ENCODE measurements at regions not wholly inside any gene's neighbourhood (a gene's known extent, or its start where the extent isn't known, plus 50 kb on each side); places are given as distances from the start of the nearest gene placed in this dataset.

DNA sequence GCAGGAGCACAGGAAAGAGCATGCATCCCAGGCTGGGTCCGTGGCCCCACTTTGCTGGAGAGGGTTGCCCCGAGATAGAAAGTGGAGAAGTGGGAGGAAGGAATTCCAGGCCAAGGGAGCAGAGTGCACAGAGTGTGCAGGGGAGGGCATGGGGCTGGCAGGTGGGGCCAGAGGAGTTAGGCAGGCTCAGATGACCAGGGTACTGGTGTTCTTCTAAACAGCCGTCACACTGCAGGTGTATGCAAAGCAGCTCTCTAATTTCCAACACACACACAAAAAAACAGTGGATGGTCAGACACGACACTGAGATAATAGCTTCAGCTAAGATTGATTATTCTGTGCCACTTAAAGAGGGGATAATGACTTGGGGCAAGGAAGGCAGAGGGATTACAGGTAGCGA, 212.2 kb downstream of the MTRR start:
- ATAC-seq (no peak; the same call in 1 of the 2 replicates), DNase-seq (ENCODE audit: low spot score) (no peak)
- Mint-ChIP-seq H3K4me3 (no peak overlapping the region), H3K36me3 (no peaks in the 10 kb centered on the region), H3K27me3 (ENCODE audit: low read depth) (no peaks in the 10 kb centered on the region), H3K4me1 (no peaks in the 10 kb centered on the region), H3K9me3 (peaks cover 10% of the 10 kb centered on the region), H3K27ac (no peak overlapping the region)
- CTCF ChIA-PET, result no interaction called here
- POLR2A ChIA-PET, result no interaction called here
- no peak for TF ChIP-seq IRF2 (CRISPR knock-in tag; IDR thresholded peaks at IDR 0.05; ENCODE audit: borderline replicate concordance, low read depth)
- TF ChIP-seq CBFB (CRISPR knock-in tag; IDR thresholded peaks at IDR 0.05; ENCODE audit: low read depth), result no peak
- no peak for TF ChIP-seq GABPB1 (CRISPR knock-in tag; IDR thresholded peaks at IDR 0.05)
- no peak for TF ChIP-seq NFYB (CRISPR knock-in tag; conservative IDR thresholded peaks at IDR 0.05; ENCODE audit: low read depth)
- TF ChIP-seq, protein P1, sequence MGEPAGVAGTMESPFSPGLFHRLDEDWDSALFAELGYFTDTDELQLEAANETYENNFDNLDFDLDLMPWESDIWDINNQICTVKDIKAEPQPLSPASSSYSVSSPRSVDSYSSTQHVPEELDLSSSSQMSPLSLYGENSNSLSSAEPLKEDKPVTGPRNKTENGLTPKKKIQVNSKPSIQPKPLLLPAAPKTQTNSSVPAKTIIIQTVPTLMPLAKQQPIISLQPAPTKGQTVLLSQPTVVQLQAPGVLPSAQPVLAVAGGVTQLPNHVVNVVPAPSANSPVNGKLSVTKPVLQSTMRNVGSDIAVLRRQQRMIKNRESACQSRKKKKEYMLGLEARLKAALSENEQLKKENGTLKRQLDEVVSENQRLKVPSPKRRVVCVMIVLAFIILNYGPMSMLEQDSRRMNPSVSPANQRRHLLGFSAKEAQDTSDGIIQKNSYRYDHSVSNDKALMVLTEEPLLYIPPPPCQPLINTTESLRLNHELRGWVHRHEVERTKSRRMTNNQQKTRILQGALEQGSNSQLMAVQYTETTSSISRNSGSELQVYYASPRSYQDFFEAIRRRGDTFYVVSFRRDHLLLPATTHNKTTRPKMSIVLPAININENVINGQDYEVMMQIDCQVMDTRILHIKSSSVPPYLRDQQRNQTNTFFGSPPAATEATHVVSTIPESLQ (CRISPR knock-in tag; IDR thresholded peaks at IDR 0.05), result no peak

DNA sequence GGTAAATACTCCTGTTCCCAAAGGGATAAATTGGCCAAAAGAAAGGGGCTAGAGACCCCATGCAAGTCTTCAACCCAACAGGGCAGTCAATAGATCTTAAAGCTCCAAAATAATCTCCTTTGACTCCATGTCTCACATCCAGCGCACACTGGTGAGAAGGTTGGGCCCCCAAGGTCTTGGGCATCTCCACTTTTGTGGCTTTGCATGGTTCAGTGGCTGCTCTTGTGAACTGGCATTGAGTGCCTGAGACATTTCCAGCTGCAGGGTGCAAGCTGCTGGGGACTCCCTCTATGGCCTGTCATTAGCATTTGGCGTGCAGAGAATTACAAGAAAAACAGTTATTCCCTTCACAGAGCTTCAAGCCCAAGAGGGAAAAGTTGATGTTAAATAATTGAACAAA, 224.7 kb downstream of the MTRR start:
- Mint-ChIP-seq H3K27me3 (ENCODE audit: low read depth) (no peaks in the 10 kb centered on the region), H3K4me1 (no peaks in the 10 kb centered on the region), H3K36me3 (0 out of 2 replicates have a peak, but pooled peaks cover under 1% of the 10 kb centered on the region), H3K9me3 (peaks cover 16% of the 10 kb centered on the region), H3K27ac (no peak overlapping the region), H3K4me3 (no peak overlapping the region)
- CTCF ChIA-PET, result no interaction called here
- no peak for DNase-seq (ENCODE audit: low spot score)
- TF ChIP-seq, protein P2, sequence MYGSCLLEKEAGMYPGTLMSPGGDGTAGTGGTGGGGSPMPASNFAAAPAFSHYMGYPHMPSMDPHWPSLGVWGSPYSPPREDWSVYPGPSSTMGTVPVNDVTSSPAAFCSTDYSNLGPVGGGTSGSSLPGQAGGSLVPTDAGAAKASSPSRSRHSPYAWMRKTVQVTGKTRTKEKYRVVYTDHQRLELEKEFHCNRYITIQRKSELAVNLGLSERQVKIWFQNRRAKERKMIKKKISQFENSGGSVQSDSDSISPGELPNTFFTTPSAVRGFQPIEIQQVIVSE (CRISPR knock-in tag; IDR thresholded peaks at IDR 0.05; ENCODE audit: borderline replicate concordance), result no peak
- TF ChIP-seq PRRX2 (CRISPR knock-in tag; IDR thresholded peaks at IDR 0.05), result no peak
- TF ChIP-seq SMAD4 (CRISPR knock-in tag; IDR thresholded peaks at IDR 0.05), result no peak
- TF ChIP-seq SOX15 (CRISPR knock-in tag; IDR thresholded peaks at IDR 0.05), result no peak
- TF ChIP-seq, protein P3, sequence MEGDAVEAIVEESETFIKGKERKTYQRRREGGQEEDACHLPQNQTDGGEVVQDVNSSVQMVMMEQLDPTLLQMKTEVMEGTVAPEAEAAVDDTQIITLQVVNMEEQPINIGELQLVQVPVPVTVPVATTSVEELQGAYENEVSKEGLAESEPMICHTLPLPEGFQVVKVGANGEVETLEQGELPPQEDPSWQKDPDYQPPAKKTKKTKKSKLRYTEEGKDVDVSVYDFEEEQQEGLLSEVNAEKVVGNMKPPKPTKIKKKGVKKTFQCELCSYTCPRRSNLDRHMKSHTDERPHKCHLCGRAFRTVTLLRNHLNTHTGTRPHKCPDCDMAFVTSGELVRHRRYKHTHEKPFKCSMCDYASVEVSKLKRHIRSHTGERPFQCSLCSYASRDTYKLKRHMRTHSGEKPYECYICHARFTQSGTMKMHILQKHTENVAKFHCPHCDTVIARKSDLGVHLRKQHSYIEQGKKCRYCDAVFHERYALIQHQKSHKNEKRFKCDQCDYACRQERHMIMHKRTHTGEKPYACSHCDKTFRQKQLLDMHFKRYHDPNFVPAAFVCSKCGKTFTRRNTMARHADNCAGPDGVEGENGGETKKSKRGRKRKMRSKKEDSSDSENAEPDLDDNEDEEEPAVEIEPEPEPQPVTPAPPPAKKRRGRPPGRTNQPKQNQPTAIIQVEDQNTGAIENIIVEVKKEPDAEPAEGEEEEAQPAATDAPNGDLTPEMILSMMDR (IDR thresholded peaks at IDR 0.05), result no peak
- TF ChIP-seq TP53 (CRISPR knock-in tag; IDR thresholded peaks at IDR 0.05), result no peak
- TF ChIP-seq ZNF232 (CRISPR knock-in tag; IDR thresholded peaks at IDR 0.05), result no peak
- TF ChIP-seq, protein P4, sequence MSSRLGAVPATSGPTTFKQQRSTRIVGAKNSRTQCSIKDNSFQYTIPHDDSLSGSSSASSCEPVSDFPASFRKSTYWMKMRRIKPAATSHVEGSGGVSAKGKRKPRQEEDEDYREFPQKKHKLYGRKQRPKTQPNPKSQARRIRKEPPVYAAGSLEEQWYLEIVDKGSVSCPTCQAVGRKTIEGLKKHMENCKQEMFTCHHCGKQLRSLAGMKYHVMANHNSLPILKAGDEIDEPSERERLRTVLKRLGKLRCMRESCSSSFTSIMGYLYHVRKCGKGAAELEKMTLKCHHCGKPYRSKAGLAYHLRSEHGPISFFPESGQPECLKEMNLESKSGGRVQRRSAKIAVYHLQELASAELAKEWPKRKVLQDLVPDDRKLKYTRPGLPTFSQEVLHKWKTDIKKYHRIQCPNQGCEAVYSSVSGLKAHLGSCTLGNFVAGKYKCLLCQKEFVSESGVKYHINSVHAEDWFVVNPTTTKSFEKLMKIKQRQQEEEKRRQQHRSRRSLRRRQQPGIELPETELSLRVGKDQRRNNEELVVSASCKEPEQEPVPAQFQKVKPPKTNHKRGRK (CRISPR knock-in tag; IDR thresholded peaks at IDR 0.05; ENCODE audit: borderline replicate concordance), result no peak
- no peak for TF ChIP-seq ZNF263 (CRISPR knock-in tag; IDR thresholded peaks at IDR 0.05; ENCODE audit: low read depth)
- TF ChIP-seq MXD4 (CRISPR knock-in tag; IDR thresholded peaks at IDR 0.05; ENCODE audit: borderline replicate concordance), result no peak
- no peak for TF ChIP-seq JAZF1 (CRISPR knock-in tag; IDR thresholded peaks at IDR 0.05)
- TF ChIP-seq, protein P5, sequence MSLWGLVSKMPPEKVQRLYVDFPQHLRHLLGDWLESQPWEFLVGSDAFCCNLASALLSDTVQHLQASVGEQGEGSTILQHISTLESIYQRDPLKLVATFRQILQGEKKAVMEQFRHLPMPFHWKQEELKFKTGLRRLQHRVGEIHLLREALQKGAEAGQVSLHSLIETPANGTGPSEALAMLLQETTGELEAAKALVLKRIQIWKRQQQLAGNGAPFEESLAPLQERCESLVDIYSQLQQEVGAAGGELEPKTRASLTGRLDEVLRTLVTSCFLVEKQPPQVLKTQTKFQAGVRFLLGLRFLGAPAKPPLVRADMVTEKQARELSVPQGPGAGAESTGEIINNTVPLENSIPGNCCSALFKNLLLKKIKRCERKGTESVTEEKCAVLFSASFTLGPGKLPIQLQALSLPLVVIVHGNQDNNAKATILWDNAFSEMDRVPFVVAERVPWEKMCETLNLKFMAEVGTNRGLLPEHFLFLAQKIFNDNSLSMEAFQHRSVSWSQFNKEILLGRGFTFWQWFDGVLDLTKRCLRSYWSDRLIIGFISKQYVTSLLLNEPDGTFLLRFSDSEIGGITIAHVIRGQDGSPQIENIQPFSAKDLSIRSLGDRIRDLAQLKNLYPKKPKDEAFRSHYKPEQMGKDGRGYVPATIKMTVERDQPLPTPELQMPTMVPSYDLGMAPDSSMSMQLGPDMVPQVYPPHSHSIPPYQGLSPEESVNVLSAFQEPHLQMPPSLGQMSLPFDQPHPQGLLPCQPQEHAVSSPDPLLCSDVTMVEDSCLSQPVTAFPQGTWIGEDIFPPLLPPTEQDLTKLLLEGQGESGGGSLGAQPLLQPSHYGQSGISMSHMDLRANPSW (CRISPR knock-in tag; conservative IDR thresholded peaks at IDR 0.05; ENCODE audit: low read depth), result no peak
- TF ChIP-seq, protein P6, sequence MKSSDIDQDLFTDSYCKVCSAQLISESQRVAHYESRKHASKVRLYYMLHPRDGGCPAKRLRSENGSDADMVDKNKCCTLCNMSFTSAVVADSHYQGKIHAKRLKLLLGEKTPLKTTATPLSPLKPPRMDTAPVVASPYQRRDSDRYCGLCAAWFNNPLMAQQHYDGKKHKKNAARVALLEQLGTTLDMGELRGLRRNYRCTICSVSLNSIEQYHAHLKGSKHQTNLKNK (CRISPR knock-in tag; IDR thresholded peaks at IDR 0.05), result no peak
- TF ChIP-seq ZNF423 (CRISPR knock-in tag; IDR thresholded peaks at IDR 0.05), result no peak
- no peak for TF ChIP-seq ELF4 (CRISPR knock-in tag; IDR thresholded peaks at IDR 0.05; ENCODE audit: low read depth)
- TF ChIP-seq, protein P7, sequence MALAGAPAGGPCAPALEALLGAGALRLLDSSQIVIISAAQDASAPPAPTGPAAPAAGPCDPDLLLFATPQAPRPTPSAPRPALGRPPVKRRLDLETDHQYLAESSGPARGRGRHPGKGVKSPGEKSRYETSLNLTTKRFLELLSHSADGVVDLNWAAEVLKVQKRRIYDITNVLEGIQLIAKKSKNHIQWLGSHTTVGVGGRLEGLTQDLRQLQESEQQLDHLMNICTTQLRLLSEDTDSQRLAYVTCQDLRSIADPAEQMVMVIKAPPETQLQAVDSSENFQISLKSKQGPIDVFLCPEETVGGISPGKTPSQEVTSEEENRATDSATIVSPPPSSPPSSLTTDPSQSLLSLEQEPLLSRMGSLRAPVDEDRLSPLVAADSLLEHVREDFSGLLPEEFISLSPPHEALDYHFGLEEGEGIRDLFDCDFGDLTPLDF (CRISPR knock-in tag; IDR thresholded peaks at IDR 0.05), result no peak
- TF ChIP-seq ZNF219 (CRISPR knock-in tag; IDR thresholded peaks at IDR 0.05; ENCODE audit: borderline replicate concordance), result no peak
- ATAC-seq, result no peak
- POLR2A ChIA-PET, result no interaction called here
